ENCODE measurements at regions not wholly inside any gene's neighbourhood (a gene's known extent, or its start where the extent isn't known, plus 50 kb on each side); places are given as distances from the start of the nearest gene placed in this dataset.
"Not testable (repeated sequence)": the region's sequence is repeated elsewhere in the genome, so short reads cannot be mapped to it uniquely, and the experiment has no call there.

- not testable (repeated sequence) for DNase-seq
Observed at GRCh38 chr2:131830242-131830945, 302.7 kb downstream of the CCDC74A start.

- DNase-seq: not testable (repeated sequence)
Observed at GRCh38 chr2:131830946-131831310, 303.2 kb downstream of the CCDC74A start.

GRCh38 chr2:131831450-131832208 lies 303.9 kb downstream of the CCDC74A start:
- DNase-seq: not testable (repeated sequence)

- not testable (repeated sequence) for DNase-seq
Observed at GRCh38 chr2:131832209-131832780, 304.6 kb downstream of the CCDC74A start.

- not testable (repeated sequence) for DNase-seq
Observed at GRCh38 chr2:131832917-131833316, 305.2 kb downstream of the CCDC74A start.

- not testable (repeated sequence) for DNase-seq
Observed at GRCh38 chr2:131833367-131834202, 305.9 kb downstream of the CCDC74A start.

- not testable (repeated sequence) for DNase-seq
Observed at GRCh38 chr2:131834203-131835020, 306.7 kb downstream of the CCDC74A start.

GRCh38 chr2:131835022-131835421 lies 307.3 kb downstream of the CCDC74A start:
- not testable (repeated sequence) for DNase-seq

GRCh38 chr2:131835621-131836091 lies 308.0 kb downstream of the CCDC74A start:
- no peak for DNase-seq

GRCh38 chr2:131836116-131836515 lies 308.4 kb downstream of the CCDC74A start:
- DNase-seq: not testable (repeated sequence)

GRCh38 chr2:131844044-131844443 lies 316.4 kb downstream of the CCDC74A start:
- DNase-seq: not testable (repeated sequence)

GRCh38 chr2:131856202-131856601 lies 305.6 kb downstream of the ANKRD30BL start:
- not testable (repeated sequence) for DNase-seq

- not testable (repeated sequence) for DNase-seq
Observed at GRCh38 chr2:131858197-131858596, 303.6 kb downstream of the ANKRD30BL start.

Data from HCEC 1CT (cell line).